ENCODE measurements at regions not wholly inside any gene's neighbourhood (a gene's known extent, or its start where the extent isn't known, plus 50 kb on each side); places are given as distances from the start of the nearest gene placed in this dataset.

- TF ChIP-seq KDM1A (IDR thresholded peaks at IDR 0.05; ENCODE audit: low read depth), result no peak
- TF ChIP-seq ESRRA (IDR thresholded peaks at IDR 0.05; ENCODE audit: borderline replicate concordance, low read length), result no peak
- no peak for TF ChIP-seq HDAC2 (IDR thresholded peaks at IDR 0.05)
- no peak for TF ChIP-seq FOXS1 (CRISPR knock-in tag; IDR thresholded peaks at IDR 0.05)
- no peak for TF ChIP-seq PHF8 (IDR thresholded peaks at IDR 0.05; ENCODE audit: borderline replicate concordance, low read depth)
- no peak for TF ChIP-seq CHD2 (IDR thresholded peaks at IDR 0.05; ENCODE audit: low read length, partially characterized antibody)
These were observed 243.9 kb downstream of the TRIB2 start (continued) for GRCh38 chr2:12960671-12961070.

DNA sequence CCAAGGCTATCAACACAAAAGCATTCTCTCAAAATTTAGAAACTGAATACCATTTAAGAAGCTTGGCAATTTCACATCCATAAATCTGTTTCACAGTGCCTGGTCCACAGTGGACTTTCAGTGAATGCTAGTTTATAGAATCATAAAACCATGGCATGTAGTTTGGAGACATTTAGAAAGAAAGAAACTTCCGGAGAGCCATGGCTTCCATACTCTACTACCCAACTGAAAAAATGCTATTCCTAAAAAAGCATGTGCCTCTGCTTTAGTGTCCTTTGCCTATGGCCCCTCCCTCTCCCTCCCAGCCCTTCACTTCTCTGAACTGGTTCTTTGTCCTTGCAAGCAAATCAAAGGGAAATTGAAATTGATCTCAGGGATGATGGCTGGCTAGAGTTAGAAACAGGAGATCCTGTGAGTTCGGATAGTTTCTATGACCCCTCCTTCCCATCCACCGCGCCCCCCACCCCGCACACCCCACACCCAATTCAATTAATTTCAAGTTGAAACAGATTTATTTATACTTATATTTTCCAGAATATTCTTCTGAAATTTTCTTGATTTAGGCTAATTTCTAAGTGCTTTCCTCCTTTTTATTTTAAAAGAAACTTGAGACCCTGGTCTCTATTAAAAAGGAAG is 248.3 kb downstream of the TRIB2 start:
- H3K4me3 ChIP-seq, result no peak overlapping the region
- ATAC-seq (no peak), FAIRE-seq (no peak), DNase-seq (ENCODE audit: low read depth in 1 of 2, low spot score in 1 of 2) (no peak)
- H3K4me2 ChIP-seq, result no peak overlapping the region
- no peaks in the 10 kb centered on the region for H3K4me1 ChIP-seq
- TF ChIP-seq, protein P1, sequence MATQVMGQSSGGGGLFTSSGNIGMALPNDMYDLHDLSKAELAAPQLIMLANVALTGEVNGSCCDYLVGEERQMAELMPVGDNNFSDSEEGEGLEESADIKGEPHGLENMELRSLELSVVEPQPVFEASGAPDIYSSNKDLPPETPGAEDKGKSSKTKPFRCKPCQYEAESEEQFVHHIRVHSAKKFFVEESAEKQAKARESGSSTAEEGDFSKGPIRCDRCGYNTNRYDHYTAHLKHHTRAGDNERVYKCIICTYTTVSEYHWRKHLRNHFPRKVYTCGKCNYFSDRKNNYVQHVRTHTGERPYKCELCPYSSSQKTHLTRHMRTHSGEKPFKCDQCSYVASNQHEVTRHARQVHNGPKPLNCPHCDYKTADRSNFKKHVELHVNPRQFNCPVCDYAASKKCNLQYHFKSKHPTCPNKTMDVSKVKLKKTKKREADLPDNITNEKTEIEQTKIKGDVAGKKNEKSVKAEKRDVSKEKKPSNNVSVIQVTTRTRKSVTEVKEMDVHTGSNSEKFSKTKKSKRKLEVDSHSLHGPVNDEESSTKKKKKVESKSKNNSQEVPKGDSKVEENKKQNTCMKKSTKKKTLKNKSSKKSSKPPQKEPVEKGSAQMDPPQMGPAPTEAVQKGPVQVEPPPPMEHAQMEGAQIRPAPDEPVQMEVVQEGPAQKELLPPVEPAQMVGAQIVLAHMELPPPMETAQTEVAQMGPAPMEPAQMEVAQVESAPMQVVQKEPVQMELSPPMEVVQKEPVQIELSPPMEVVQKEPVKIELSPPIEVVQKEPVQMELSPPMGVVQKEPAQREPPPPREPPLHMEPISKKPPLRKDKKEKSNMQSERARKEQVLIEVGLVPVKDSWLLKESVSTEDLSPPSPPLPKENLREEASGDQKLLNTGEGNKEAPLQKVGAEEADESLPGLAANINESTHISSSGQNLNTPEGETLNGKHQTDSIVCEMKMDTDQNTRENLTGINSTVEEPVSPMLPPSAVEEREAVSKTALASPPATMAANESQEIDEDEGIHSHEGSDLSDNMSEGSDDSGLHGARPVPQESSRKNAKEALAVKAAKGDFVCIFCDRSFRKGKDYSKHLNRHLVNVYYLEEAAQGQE (IDR thresholded peaks at IDR 0.05), result no peak
- TF ChIP-seq, protein P2, sequence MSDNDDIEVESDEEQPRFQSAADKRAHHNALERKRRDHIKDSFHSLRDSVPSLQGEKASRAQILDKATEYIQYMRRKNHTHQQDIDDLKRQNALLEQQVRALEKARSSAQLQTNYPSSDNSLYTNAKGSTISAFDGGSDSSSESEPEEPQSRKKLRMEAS (IDR thresholded peaks at IDR 0.05), result no peak
- TF ChIP-seq MAFK (IDR thresholded peaks at IDR 0.05; ENCODE audit: partially characterized antibody), result no peak
- TF ChIP-seq POLR2AphosphoS2 (conservative IDR thresholded peaks at IDR 0.05; ENCODE audit: low read length), result no peak
- no peaks in the 10 kb centered on the region for H3K9me3 ChIP-seq
- no peak overlapping the region for H3K27ac ChIP-seq
- 18% methylated on average over 5 of the region's 5 CpGs for WGBS (ENCODE audit: missing lambda C conversion rate)
- CTCF ChIA-PET, result interaction anchor here (2.0 kb wide), 1 partner anchor 42 kb away, joined by 7 read pairs; no protein-coding TSS in a partner anchor
- POLR2A ChIA-PET, result no interaction called here

GRCh38 chr2:12965540-12966269 is 249.0 kb downstream of the TRIB2 start:
- Histone ChIP-seq H3K9me3 (no peaks in the 10 kb centered on the region), H3K4me1 (no peaks in the 10 kb centered on the region), H3K27ac (no peak overlapping the region), H3K4me3 (no peak overlapping the region), H3K4me2 (no peak overlapping the region)
- FAIRE-seq (no peak), ATAC-seq (no peak), DNase-seq (ENCODE audit: low read depth in 1 of 2, low spot score in 1 of 2) (no peak)
- TF ChIP-seq HEYL (CRISPR knock-in tag; IDR thresholded peaks at IDR 0.05) (no peak), MAFK (IDR thresholded peaks at IDR 0.05; ENCODE audit: partially characterized antibody) (no peak), PBX3 (IDR thresholded peaks at IDR 0.05) (no peak), RARB (CRISPR knock-in tag; IDR thresholded peaks at IDR 0.05) (no peak), NPAS2 (CRISPR knock-in tag; IDR thresholded peaks at IDR 0.05; ENCODE audit: borderline replicate concordance) (no peak), CHD2 (IDR thresholded peaks at IDR 0.05; ENCODE audit: low read length, partially characterized antibody) (no peak), RNF2 (IDR thresholded peaks at IDR 0.05; ENCODE audit: borderline replicate concordance, low read depth) (no peak), JUNB (IDR thresholded peaks at IDR 0.05) (no peak), HOXB5 (CRISPR knock-in tag; IDR thresholded peaks at IDR 0.05) (no peak), CEBPB (IDR thresholded peaks at IDR 0.05) (no peak), E2F6 (IDR thresholded peaks at IDR 0.05; ENCODE audit: borderline replicate concordance, low read depth) (no peak), FOXS1 (CRISPR knock-in tag; IDR thresholded peaks at IDR 0.05) (no peak), POLR2AphosphoS2 (conservative IDR thresholded peaks at IDR 0.05; ENCODE audit: low read length) (no peak), RFX5 (IDR thresholded peaks at IDR 0.05) (no peak), HDAC2 (IDR thresholded peaks at IDR 0.05) (no peak), SMC3 (IDR thresholded peaks at IDR 0.05) (no peak), PHF8 (IDR thresholded peaks at IDR 0.05; ENCODE audit: borderline replicate concordance, low read depth) (no peak), ATOH8 (CRISPR knock-in tag; IDR thresholded peaks at IDR 0.05; ENCODE audit: low read depth) (no peak), GATA3 (IDR thresholded peaks at IDR 0.05; ENCODE audit: borderline replicate concordance) (no peak)
- ChIA-PET POLR2A (no interaction called here), CTCF (no interaction called here)

Measured in A549 (cell line).